Smooth muscle cell (in vitro differentiated cells): ENCODE measurements at regions not wholly inside any gene's neighbourhood (a gene's known extent, or its start where the extent isn't known, plus 50 kb on each side); places are given as distances from the start of the nearest gene placed in this dataset.

ENCODE experiments used
- DNase-seq: peaks from one replicate; lab custom pipeline; 2025; ENCODE audit not compliant: unreplicated experiment; lab: John Stamatoyannopoulos, UW
- H2AFZ ChIP-seq: fragments of 200-600 bp; sonication (generic); 2 replicates; pipeline ENCODE4 v1.6.0; 2016; ENCODE audit warnings: antibody characterized with exemption, low read depth, mild to moderate bottlenecking
- H3F3A ChIP-seq: fragments of 200-600 bp; sonication (generic); 2 replicates; pipeline ENCODE4 v1.6.0; 2017; ENCODE audit warnings: antibody characterized with exemption, low read depth
- H3K27ac ChIP-seq: fragments of 200-600 bp; sonication (generic); 2 replicates; pipeline ENCODE4 v1.5.1; 2016; ENCODE audit warnings: low read depth, mild to moderate bottlenecking
- H3K27me3 ChIP-seq: fragments of 200-600 bp; sonication (generic); 2 replicates; pipeline ENCODE4 v1.6.1; 2016; ENCODE audit warnings: low read depth, mild to moderate bottlenecking
- H3K36me3 ChIP-seq: fragments of 200-600 bp; sonication (generic); 2 replicates; pipeline ENCODE4 v1.5.1; 2016; ENCODE audit warnings: low read depth
- H3K4me1 ChIP-seq: fragments of 200-600 bp; sonication (generic); 2 replicates; pipeline ENCODE4 v1.5.1; 2016; ENCODE audit warnings: low read depth
- H3K4me2 ChIP-seq: fragments of 200-600 bp; sonication (generic); 2 replicates; pipeline ENCODE4 v1.6.0; 2016; ENCODE audit warnings: mild to moderate bottlenecking
- H3K4me3 ChIP-seq: fragments of 200-600 bp; sonication (generic); 2 replicates; pipeline ENCODE4 v1.5.1; 2016; ENCODE audit warnings: mild to moderate bottlenecking
- H3K79me2 ChIP-seq: fragments of 200-600 bp; sonication (generic); 2 replicates; pipeline ENCODE4 v1.6.0; 2016; ENCODE audit warnings: low read depth, mild to moderate bottlenecking
- H3K9ac ChIP-seq: fragments of 200-600 bp; sonication (generic); 2 replicates; pipeline ENCODE4 v1.6.0; 2016; ENCODE audit warnings: low read depth
- H3K9me3 ChIP-seq: fragments of 200-600 bp; sonication (generic); replicated peaks from 2 replicates; pipeline ENCODE4 v1.5.1; 2016; ENCODE audit warnings: low read depth
- H4K20me1 ChIP-seq: fragments of 200-600 bp; sonication (generic); 2 replicates; pipeline ENCODE4 v1.6.0; 2016; ENCODE audit warnings: low read depth
- CTCF ChIP-seq: fragments of 200-600 bp; sonication (generic); IDR thresholded peaks from 2 replicates; pipeline ENCODE4 v1.5.1; 2017; ENCODE audit warnings: borderline replicate concordance, mild to moderate bottlenecking, antibody characterized with exemption; ENCODE audit not compliant: insufficient read depth, poor library complexity, severe bottlenecking
- WGBS: methylation state at CpG from one replicate; pipeline ENCODE4 v1.1.7; 2016; ENCODE audit warnings: low lambda C conversion rate; 5-methylcytosine and 5-hydroxymethylcytosine counted together

DNA sequence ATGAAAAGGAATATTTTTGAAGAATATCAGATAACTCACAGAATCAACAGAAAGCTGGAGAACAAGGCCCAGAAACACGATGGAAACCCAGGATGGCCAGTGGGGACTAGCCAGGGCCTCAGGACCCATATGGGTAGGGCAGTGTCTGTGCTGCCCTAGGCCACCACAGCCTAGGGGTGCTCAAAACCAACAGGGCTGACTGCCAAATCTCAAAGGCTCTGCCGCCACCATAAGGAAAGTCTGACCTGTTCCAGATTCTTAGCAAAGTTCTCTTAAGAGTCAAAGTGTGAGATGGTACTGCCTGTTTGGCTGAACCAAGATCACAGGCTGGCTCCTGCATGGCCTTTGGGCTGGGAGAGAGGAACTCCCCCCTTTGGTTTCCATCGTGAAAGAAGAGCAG lies 164.7 kb upstream of the CTTNBP2NL start:
- Histone ChIP-seq H3K4me2 (no peak overlapping the region), H3K4me3 (no peak overlapping the region), H3K27me3 (no peaks in the 10 kb centered on the region), H3K4me1 (no peaks in the 10 kb centered on the region), H3F3A (no peaks in the 10 kb centered on the region), H3K9ac (no peak overlapping the region), H3K27ac (no peak overlapping the region), H3K79me2 (no peaks in the 10 kb centered on the region), H3K9me3 (peaks cover 3% of the 10 kb centered on the region), H2AFZ (no peak overlapping the region), H4K20me1 (no peaks in the 10 kb centered on the region), H3K36me3 (no peaks in the 10 kb centered on the region)
- no peak for DNase-seq
- TF ChIP-seq CTCF, result no peak
- WGBS, result 75% methylated on average over 3 of the region's 3 CpGs

GRCh38 chr1:112232848-112233247 lies 163.2 kb upstream of the CTTNBP2NL start:
- TF ChIP-seq CTCF, result no peak
- no peaks in the 10 kb centered on the region for H3K4me1 ChIP-seq
- no peak overlapping the region for H3K9ac ChIP-seq
- no peak overlapping the region for H3K4me3 ChIP-seq
- WGBS, result 78% methylated on average over 3 of the region's 3 CpGs
- no peaks in the 10 kb centered on the region for H4K20me1 ChIP-seq
- H3K36me3 ChIP-seq, result no peaks in the 10 kb centered on the region
- no peaks in the 10 kb centered on the region for H3K79me2 ChIP-seq
- H3K27ac ChIP-seq, result no peak overlapping the region
- no peak for DNase-seq
- no peak overlapping the region for H2AFZ ChIP-seq
- no peak overlapping the region for H3K4me2 ChIP-seq
- no peaks in the 10 kb centered on the region for H3K27me3 ChIP-seq
- no peaks in the 10 kb centered on the region for H3F3A ChIP-seq
- peaks cover 3% of the 10 kb centered on the region for H3K9me3 ChIP-seq

DNA sequence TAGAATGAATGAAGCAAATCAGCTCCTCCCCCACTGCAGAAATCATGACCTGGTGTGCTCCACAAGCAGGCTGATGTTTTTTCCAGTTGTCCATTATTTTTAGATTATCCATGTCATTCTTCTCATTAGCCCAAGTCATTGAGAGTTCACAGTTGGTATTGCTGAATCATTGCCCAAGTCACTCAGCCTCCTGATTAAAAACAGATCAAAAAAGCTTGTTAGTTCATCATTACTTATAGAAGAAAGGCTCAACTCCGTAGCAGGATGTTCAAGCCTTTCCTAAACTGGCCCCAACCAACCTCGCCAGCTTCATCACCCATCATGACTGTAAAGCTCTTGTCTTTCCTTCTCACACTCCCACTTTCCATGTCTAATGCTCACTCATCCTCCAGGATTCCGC lies 161.3 kb upstream of the CTTNBP2NL start:
- H3K27ac ChIP-seq, result no peak overlapping the region
- no peak overlapping the region for H3K9ac ChIP-seq
- no peaks in the 10 kb centered on the region for H3K27me3 ChIP-seq
- no peak overlapping the region for H2AFZ ChIP-seq
- no peaks in the 10 kb centered on the region for H3K4me1 ChIP-seq
- no peaks in the 10 kb centered on the region for H3K9me3 ChIP-seq
- H4K20me1 ChIP-seq, result no peaks in the 10 kb centered on the region
- H3K4me2 ChIP-seq, result no peak overlapping the region
- 81% methylated on average over 3 of the region's 3 CpGs for WGBS
- no peaks in the 10 kb centered on the region for H3K36me3 ChIP-seq
- H3F3A ChIP-seq, result no peaks in the 10 kb centered on the region
- H3K4me3 ChIP-seq, result no peak overlapping the region
- no peaks in the 10 kb centered on the region for H3K79me2 ChIP-seq
- DNase-seq, result no peak
- TF ChIP-seq CTCF, result no peak

DNA sequence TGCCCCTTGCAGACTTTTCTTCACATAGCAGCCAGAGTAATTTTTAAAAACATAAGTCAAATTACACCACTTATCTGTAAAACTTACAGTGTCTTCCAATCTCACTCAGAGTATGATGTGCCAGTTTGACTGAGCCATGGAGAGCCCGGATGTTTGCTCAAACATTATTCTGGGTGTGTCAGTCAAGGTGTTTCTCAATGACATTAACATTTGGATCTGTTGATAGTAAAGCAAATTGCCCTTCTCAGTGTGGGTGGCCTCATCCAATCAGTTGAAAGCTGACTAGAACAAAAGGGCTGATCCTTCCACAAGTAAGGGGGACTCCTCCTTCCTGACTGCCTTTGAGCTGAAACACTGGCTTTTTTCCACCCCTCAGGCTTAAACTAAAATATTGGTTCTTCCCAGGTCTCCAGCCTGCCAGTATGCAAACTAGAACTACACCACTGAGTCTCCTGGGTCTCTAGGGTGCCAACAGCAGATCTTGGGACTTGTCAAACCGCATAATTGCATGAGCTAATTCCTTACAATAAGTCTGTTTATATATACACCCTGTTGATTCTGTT lies 157.9 kb upstream of the CTTNBP2NL start:
- no peak overlapping the region for H3K9ac ChIP-seq
- no peak for DNase-seq
- WGBS, result 86% methylated on average over 2 of the region's 2 CpGs

More for the DNA sequence above, 157.9 kb upstream of the CTTNBP2NL start:
- no peaks in the 10 kb centered on the region for H3K27me3 ChIP-seq
- H3K36me3 ChIP-seq, result no peaks in the 10 kb centered on the region
- no peaks in the 10 kb centered on the region for H3K79me2 ChIP-seq
- no peak overlapping the region for H2AFZ ChIP-seq
- no peaks in the 10 kb centered on the region for H4K20me1 ChIP-seq
- no peak overlapping the region for H3K27ac ChIP-seq
- H3F3A ChIP-seq, result no peaks in the 10 kb centered on the region
- no peak overlapping the region for H3K4me2 ChIP-seq
- no peak for TF ChIP-seq CTCF
- no peaks in the 10 kb centered on the region for H3K4me1 ChIP-seq
- H3K4me3 ChIP-seq, result no peak overlapping the region
- H3K9me3 ChIP-seq, result no peaks in the 10 kb centered on the region
